NCI-H446 (cell line): ENCODE measurements at regions not wholly inside any gene's neighbourhood (a gene's known extent, or its start where the extent isn't known, plus 50 kb on each side); places are given as distances from the start of the nearest gene placed in this dataset.

Experiments used
- DNase-seq, 2 experiments: peaks; one replicate each; lab custom pipeline; 2025; lab: John Stamatoyannopoulos, UW

- DNase-seq = no peak
Measured at GRCh38 chr6:170483413-170483812, 69.7 kb downstream of the PSMB1 start.

DNA sequence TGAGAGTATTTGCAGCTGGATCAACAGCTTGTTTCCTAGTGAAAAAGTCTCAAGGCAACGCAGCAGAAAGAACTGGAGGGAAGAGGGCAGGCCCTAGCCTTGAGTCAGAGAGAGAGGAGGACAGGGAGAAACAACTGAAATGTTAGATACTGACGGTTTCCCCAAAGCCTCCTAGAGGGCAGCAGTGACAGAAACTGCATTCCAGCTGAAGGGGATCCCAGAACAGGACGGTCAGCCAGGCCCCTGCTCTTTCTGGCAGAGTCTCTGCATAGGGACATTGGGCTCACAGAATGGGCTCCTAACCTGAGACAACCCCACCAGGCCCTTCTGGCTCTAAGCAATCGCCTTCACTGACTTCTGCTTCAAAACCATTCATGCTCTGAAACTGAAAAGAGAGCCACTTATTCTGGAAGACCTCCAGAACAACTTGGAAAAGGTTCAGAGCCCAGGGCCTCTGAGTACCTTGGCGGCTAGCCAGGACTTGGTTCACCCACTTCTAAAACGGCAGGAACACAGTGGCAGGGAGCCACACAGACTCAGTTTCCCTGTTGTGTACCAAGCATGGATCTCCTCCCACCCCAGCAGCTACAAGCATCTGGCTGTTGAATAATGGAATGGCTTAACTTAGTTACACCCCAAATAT is 72.9 kb downstream of the PSMB1 start:
- DNase-seq = peak in 1 of 2 experiments; percentile 42

- no peak for DNase-seq
Measured at GRCh38 chr6:170476360-170476759, 76.7 kb downstream of the PSMB1 start.

DNA sequence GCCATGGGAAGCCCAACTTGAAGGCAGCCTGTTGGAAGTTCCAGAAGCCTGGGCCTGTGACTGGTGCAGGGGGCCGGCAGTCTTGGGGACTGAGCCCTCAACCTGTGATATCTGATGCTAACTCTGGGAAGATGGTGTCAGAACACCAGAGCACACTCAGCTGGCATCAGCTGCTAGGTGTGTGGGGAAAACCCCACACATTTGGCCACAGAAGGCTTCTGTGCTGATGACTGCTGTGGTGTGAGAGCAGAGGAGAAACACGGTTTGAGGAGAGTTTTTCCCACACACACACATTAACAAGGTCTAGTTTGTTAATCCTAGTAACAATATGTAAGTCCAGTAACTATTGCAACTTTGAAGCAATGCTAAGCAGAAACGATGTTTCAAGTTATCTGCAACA is 78.0 kb downstream of the PSMB1 start:
- DNase-seq = no peak

DNA sequence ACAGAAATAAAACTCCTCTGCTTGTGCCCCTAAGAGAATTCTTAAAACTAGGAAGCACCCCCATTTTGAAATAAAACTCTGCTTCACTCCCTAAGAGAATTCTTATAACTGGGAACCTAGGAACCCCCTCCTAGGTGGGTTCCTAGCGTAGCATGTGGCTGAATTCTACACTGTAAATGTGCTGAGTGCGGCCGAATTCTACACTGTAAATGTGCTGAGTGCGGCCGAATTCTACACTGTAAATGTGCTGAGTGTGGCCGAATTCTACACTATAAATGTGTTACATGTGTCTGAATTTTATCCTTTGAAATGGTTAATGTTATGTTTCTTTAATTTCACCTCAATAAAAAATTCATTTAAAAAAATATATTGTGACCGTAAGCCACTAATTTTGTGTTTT is 79.3 kb downstream of the PSMB1 start:
- DNase-seq = no peak

GRCh38 chr6:170473301-170473717 is 79.8 kb downstream of the PSMB1 start:
- peak in 1 of 2 experiments; percentile 31 for DNase-seq

DNA sequence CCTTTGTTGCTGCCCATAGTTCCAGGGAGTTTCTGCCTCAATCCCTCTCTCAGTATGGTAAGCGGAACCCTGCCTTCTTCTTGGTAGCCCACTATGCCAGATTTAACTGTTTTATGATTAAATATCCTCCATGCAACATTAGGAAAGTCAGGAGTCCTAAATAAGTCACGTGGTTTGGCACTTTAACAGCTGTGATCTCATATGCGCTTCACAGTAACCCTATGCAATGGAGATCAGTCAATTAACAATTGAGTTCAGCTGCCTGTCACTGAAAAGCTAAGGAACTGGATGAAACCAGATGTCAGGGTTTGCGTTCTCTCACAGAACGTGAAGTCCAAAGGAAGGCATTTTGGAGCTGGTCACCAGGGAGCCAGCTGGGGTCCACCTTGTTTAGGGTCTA is 81.6 kb downstream of the PSMB1 start:
- DNase-seq = no peak

GRCh38 chr6:170470734-170471133 is 82.4 kb downstream of the PSMB1 start:
- no peak for DNase-seq

- no peak for DNase-seq
Measured at GRCh38 chr6:170464524-170464979, 88.6 kb downstream of the PSMB1 start.

- no peak for DNase-seq
Measured at GRCh38 chr6:170464080-170464479, 89.0 kb downstream of the PSMB1 start.

GRCh38 chr6:170463101-170463721 is 89.9 kb downstream of the PSMB1 start:
- no peak for DNase-seq

DNA sequence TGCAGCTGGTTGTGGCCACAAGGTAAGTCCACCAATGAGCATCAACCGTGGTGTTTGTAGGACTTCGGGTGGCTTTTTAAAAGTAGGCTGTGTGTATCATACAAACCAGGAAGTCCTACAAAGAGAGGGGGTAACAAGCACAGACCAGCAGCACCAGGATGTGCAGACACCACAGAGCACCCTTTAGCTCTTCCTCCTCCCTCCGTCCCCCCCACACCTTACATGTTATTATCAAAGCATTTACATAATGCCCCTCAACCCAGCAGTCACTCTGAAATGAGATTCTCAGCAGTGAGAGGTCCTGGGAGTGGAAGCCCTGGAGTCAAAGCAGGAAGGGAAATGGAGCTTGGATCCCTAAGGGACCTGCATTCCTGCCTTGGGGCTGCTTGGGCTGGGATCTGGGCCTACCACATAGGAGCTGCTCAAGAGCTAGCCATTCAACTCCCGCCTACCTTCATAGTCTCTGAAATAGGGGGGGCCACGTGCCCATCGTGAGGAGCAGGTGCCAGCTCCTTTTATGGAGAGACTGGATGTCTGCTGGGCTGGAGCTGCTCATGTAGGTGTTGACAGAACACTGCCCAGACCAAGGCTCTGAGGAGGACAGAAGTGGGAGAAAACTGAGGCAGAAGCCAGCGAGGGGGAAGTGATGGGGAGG is 90.6 kb downstream of the PSMB1 start:
- no peak for DNase-seq

GRCh38 chr6:170461556-170462365 is 91.3 kb downstream of the PSMB1 start:
- DNase-seq = no peak

- no peak for DNase-seq
Measured at GRCh38 chr6:170461111-170461510, 92.0 kb downstream of the PSMB1 start.

- DNase-seq = no peak
Measured at GRCh38 chr6:170460641-170461040, 92.5 kb downstream of the PSMB1 start.

DNA sequence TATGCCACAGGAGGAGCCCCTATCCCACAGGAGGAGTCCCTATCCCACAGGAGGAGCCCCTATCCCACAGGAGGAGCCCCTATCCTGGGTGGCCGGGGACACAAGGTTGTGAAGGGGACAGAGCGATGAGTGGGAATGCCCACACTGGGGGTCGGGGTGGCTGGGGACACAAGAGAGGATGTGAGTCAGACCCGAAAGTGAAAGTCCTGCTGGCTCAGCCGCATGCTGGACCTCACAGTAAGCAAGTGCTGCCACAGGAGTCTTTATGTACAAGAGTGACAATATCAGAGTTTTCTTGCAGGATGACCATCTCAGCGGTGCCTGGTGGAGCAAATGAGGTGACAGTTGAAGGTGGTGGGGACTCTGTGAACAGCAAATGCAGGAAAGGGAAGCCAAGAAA is 93.7 kb downstream of the PSMB1 start:
- no peak for DNase-seq

DNA sequence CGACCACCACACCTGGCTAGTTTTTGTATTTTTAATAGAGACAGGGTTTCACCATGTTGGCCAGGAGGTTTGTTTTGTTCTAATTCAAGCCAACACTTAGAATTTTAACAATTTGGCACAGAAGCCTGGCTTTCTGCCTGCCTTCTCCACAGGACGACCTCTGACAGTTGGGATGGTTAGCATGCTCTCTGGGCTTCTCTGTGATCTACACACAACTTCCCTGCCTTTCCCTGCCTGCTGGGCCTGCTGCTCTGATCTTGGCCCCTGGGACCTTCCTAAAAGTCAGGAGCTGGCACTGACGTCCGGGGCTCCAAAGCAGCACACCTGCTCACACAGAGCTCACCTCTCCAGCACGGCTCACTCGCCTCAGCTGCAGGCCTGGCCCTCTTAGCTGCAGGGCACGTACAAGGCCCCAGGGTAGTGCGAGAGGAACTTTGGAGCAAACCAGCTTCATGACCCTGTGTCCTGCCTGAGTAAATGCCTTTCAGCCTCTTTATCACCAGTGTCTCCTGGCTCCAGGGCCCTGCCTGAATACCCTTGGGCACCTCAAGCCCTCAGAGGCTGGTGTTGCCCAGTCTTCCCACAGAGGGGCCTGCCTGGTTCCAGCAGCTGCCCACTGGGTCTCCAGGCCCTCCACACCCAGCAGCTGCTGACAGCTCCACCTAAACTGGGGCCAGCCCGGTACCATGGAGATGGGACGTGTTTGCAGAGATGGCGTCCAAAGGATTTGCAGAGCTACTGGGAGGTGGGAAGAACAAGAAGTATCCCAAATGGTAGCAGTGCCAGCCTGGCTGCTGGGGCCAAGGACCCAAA is 96.0 kb downstream of the PSMB1 start:
- DNase-seq = peak in 1 of 2 experiments; percentile 8
